NCI-H2107 (cell line): ENCODE measurements at regions not wholly inside any gene's neighbourhood (a gene's known extent, or its start where the extent isn't known, plus 50 kb on each side); places are given as distances from the start of the nearest gene placed in this dataset.

Experiments used
- DNase-seq: peaks from one replicate; lab custom pipeline; 2025; lab: John Stamatoyannopoulos, UW

- DNase-seq, result no peak
These were observed 316.4 kb downstream of the MYCN start for GRCh38 chr2:16256601-16257321.

- DNase-seq, result no peak
These were observed 314.8 kb downstream of the MYCN start for GRCh38 chr2:16255120-16255519.

DNA sequence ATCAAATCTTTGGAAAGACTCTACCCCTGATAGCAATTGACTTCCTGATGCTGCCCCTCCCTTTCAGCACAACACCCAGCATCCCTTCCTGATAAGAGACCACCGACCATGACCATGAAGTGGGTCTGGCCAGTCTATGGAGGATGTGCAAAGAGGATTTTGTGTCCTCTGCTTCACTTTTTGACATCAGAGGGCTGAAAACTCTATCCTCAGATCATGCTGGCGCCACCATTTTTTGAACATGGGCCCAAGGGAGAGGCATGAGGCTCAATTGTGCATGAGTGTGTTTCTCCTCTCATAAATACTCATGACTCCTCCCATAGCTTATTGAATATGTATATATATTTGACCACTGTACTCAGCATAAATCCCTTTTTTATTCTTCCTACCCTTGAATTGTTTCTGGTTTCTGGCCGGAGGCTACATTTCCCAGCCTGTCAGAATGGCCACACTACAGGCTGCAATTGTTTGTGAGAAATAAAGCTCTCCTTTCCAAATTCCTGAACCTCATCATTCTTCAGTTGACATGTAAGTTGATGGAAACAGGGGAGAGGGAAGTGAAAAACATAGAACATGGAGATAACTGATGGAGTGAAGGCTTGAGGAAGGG, 314.1 kb downstream of the MYCN start:
- no peak for DNase-seq

DNA sequence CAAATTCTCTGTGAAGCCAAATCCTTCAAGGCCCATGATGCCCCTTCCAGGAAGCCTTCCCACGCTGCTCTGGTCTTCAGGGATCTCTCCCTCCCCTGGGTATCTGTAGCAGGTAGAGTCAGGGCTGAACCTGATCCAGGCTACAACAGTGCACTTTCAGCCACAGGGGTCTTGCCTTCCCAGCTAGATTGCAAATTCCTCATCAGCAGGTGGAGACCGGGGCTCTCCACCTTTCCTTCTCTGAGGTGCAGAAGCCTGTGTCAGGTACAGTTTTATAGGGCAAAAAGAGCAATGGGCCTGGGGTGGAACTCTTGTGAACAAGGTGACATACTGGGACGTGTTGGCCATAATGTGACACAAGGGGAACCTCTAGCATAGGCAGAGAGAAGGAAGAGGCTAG, 312.9 kb downstream of the MYCN start:
- no peak for DNase-seq

- no peak for DNase-seq
These were observed 312.5 kb downstream of the MYCN start for GRCh38 chr2:16252891-16253290.

GRCh38 chr2:16252251-16252650, 311.9 kb downstream of the MYCN start:
- DNase-seq, result no peak

- no peak for DNase-seq
These were observed 311.3 kb downstream of the MYCN start for GRCh38 chr2:16251511-16252225.

- no peak for DNase-seq
These were observed 310.5 kb downstream of the MYCN start for GRCh38 chr2:16250886-16251285.

GRCh38 chr2:16250466-16250865, 310.1 kb downstream of the MYCN start:
- DNase-seq, result no peak

- no peak for DNase-seq
These were observed 309.7 kb downstream of the MYCN start for GRCh38 chr2:16250056-16250425.

DNA sequence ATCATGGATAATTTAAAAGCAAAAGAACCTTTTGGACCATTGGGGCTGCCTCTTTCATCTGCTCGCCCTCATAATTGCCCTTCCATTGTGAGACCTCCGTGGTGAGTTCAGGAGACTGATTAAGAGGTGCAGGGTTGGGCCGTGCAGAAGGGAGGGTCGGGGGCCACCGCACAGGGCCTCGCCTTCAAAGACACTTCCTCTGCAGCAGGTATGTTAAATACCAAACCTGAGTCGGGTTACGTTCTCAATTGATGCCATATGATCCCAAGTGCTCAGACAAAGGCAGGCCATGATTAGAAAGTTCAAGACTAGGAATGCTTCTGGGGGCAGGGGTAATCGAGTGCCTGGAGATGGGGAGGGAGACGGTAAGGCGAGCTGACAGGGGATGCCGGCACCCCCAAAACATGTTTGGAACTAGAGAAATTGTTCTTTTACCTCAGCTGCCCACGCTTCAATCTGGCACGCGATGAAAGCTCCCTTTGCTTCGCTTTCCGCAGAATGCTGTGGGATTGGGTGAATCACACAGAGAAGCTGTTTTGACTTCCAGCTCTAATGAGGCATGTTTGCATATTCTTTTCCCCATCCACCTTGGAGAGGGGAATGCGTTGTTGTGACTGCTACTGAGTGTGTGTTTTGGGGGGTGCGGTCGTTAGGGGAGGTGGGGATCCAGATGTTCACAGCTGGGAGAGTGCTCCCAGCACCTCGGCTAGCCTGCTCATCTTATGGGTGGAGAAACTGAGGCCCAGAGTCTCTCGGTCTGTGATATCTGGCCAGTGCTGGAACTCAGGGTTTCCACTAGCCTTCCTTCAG, 309.1 kb downstream of the MYCN start:
- no peak for DNase-seq

DNA sequence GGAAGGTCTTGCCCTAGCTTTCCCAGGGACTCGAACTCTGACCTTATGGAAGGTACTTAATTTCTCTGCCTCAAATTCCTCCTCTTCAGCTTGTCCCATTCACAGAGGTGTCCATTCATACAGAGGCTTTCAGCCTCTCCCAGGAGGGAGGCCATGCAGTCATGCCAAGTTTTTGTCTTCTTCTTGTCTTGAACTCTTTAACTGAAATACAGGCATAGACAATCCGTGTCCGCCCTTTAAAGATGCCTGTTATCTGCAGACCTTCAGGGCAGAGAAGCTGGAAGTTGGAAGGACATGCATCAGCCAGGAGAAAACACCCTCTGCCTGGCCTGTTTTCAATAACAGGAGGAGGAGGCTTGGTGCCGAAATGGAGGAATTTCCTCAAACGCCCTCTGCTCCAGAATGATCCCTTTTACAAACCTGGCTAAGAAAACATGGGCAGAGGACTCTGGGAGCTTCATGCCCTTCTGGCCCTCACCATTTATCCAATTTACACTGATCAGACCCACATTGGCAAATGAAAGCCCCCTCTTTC, 308.3 kb downstream of the MYCN start:
- no peak for DNase-seq

GRCh38 chr2:16247326-16248122, 307.2 kb downstream of the MYCN start:
- DNase-seq, result no peak

DNA sequence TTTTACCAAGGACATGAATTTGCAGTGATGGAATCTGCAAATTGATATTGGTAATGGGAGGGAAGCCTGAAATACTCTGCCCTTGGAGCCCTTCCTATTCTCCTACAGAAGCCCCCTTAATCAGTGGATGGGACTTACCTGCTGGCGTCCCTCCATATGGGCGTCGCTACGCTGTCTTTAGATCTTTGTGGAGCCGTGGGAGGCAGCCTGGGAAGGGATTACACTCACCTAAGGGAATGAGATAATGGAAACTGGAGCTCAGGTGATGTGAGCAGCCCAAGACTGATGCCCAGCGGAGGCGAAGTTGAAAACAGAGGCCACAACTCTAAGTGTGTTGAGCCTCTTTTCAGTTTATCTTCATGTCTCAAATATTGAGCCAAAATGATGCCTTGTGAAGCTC, 306.6 kb downstream of the MYCN start:
- no peak for DNase-seq

DNA sequence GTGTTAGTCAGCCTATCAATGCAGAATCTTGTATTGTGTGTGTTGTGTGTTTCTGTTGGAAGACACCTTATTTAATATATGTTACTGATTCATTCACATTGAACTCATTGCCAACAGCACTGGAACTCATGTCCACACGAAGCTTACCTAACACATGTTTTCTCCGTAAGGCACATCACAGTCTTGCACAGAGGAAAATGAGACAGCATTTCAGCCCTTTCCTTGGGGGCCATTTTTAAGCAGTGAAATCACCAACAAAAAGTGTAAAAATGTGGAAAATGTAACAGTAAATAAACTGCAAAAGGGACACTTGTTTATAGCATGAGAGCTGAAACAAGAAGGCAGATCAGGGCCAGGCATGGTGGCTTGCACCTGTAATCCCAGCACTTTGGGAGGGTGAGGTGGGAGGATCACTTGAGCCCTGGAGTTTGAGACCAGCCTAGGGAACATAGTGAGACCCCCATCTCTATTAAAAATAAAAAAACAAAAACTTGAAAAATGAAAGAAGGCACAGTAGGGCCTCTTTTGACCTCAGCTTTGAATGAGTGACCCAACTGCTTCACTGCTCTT, 306.0 kb downstream of the MYCN start:
- DNase-seq, result no peak

DNA sequence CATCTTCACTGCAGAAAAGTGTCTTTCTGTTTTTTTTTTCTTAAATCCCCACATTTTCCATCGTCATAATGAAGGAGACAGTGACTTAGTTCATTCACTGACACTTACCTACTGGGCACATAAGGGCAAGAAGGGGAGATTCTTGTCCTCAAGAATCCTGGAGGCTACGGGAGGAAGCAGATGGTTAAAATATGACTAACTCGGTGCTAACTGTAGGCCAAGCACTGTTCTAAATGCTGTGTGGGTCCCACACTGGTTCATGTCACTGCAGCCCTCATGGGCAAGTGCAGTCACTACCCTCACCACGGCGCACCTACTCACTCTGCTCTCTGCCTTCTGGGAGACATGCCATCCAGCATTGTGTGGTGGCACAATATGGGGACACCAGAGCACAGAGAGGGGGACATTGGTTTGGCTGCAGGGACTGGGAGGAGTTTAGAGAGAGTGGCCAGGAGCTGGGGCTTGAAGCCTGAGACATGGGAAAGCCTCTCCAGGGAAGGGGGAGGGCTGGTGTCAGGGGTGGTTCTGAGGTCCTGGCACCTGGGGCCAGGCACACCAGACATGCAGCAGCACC, 305.2 kb downstream of the MYCN start:
- DNase-seq, result no peak

DNA sequence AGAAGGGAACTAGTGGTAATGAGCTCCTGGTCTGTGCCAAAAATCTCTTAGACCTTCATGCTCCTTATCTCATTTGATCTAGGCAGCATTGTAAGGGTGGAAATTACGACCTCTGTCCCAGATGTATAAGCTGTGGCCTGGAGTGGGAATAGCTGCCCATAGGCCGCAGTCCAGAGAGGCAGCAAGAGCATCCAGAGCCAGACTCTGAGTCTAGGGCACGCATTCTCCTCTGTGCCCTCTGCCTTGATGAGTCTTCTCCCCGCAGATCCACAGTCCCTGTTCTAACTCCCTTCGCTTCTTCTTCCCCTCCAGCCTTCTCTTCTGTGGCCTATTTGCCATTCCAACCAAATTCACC, 304.6 kb downstream of the MYCN start:
- DNase-seq, result no peak

- DNase-seq, result no peak
These were observed 304.0 kb downstream of the MYCN start for GRCh38 chr2:16244153-16244965.

DNA sequence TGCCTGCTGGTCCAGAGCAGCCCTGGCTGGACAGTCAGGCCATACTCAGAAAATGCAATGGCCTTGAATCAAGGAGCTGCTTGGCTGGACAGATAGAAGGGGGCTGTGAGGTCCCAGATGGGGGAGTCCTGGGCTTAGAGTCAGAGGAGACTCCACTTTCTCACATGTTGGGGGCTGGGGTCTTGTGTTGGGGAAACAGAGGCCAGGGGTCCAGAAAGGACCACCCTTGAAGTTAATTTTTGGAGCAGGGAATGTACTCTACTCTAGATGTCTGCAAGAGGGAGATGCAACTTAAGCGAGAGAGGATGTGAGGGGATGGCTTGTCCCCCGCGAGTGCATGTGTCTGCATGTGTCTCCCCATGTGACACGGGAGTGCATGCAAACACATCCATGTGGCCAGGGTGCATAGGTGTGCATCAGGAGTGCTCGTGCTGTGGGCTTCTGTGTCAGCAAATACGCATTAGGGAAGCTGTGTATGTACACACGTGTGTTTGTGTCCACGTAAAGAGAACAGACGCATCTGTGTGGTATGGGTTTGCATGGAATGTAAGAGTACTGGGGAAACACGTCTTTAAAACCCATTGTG, 303.2 kb downstream of the MYCN start:
- no peak for DNase-seq

GRCh38 chr2:16242906-16243305, 302.6 kb downstream of the MYCN start:
- no peak for DNase-seq
